Mesothelial cell of epicardium (in vitro differentiated cells): ENCODE measurements at regions not wholly inside any gene's neighbourhood (a gene's known extent, or its start where the extent isn't known, plus 50 kb on each side); places are given as distances from the start of the nearest gene placed in this dataset.

Experiments used
- DNase-seq, 2 experiments: peaks; one replicate each; pipeline ENCODE4 v3.0.0; 2021; ENCODE audit warnings: low spot score in 2 of 2; ENCODE audit not compliant: unreplicated experiment in 2 of 2
- H3K27ac Mint-ChIP-seq: 2 replicates; pipeline ENCODE4 v1.8.0; 2021; ENCODE audit warnings: mixed read lengths
- H3K27me3 Mint-ChIP-seq: 2 replicates; pipeline ENCODE4 v1.8.0; 2021; ENCODE audit warnings: low read depth, mixed read lengths
- H3K36me3 Mint-ChIP-seq: 2 replicates; pipeline ENCODE4 v1.8.0; 2021; ENCODE audit warnings: mixed read lengths
- H3K4me1 Mint-ChIP-seq: 2 replicates; pipeline ENCODE4 v1.8.0; 2021; ENCODE audit warnings: mixed read lengths
- H3K4me3 Mint-ChIP-seq: 2 replicates; pipeline ENCODE4 v1.8.0; 2021; ENCODE audit warnings: mild to moderate bottlenecking, moderate library complexity, mixed read lengths
- H3K9me3 Mint-ChIP-seq: 2 replicates; pipeline ENCODE4 v1.8.0; 2021; ENCODE audit warnings: mixed read lengths
- CTCF ChIP-seq: fragments of 200-600 bp; sonication (generic); IDR thresholded peaks from one replicate; pipeline ENCODE4 v1.5.0; 2021; ENCODE audit warnings: antibody characterized with exemption; ENCODE audit not compliant: unreplicated experiment

- peak in 1 of 2 experiments; percentile 31 for DNase-seq
- no peak overlapping the region for H3K27ac Mint-ChIP-seq
- TF ChIP-seq CTCF, result no peak
These were observed 305.7 kb downstream of the MATN1 start for GRCh38 chr1:30417701-30418046.

DNA sequence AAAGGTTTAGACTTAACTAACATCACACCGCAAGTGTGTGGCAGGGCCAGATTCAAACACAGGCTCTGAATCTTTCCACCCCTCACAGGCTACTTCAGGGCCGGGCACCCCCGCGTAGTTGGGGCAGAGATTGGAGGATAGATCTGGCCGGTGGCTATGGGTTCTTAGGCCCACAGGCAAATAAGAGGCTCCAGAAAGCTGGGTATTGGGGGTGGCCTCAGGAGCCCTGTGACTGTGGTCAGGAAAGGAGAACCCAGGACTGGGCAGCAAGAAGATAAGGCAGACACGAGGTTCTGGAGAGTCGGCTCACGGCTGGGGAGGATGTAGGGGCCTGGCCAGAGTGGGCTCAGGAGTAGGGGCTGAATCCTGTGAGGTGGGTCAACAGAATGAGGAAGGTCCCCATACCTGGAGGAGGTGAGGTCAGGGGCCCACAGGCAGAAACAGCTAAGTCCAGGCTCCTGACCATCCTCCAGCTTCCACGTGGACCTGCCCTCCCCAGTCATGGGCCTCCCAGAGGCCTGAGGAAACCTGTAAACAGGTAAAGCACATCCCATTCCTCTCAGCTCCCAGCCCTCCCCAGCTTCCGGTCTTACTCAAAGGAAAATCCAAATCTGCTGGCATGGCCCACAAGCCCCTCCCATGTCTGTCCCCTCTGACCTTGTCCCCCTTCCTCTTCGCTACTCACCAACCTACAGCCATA is 306.2 kb downstream of the MATN1 start:
- peak in 1 of 2 experiments; percentile 27 for DNase-seq
- Mint-ChIP-seq H3K4me1 (peaks cover 18% of the 10 kb centered on the region), H3K27ac (no peak overlapping the region), H3K36me3 (no peaks in the 10 kb centered on the region), H3K4me3 (no peak overlapping the region), H3K9me3 (no peaks in the 10 kb centered on the region), H3K27me3 (peaks cover 3% of the 10 kb centered on the region)
- TF ChIP-seq CTCF, result no peak

More at GRCh38 chr1:30417701-30418046, 305.7 kb downstream of the MATN1 start:
- Mint-ChIP-seq H3K4me3 (no peak overlapping the region), H3K4me1 (peaks cover 18% of the 10 kb centered on the region), H3K36me3 (no peaks in the 10 kb centered on the region), H3K9me3 (no peaks in the 10 kb centered on the region), H3K27me3 (peaks cover 3% of the 10 kb centered on the region)

GRCh38 chr1:30416221-30416820 is 307.1 kb downstream of the MATN1 start:
- no peak for TF ChIP-seq CTCF
- Mint-ChIP-seq H3K4me3 (no peak overlapping the region), H3K27ac (no peak overlapping the region), H3K27me3 (peaks cover 7% of the 10 kb centered on the region), H3K36me3 (no peaks in the 10 kb centered on the region), H3K9me3 (no peaks in the 10 kb centered on the region), H3K4me1 (peaks cover 25% of the 10 kb centered on the region)
- DNase-seq, result peak in 1 of 2 experiments; percentile 27

GRCh38 chr1:30415171-30415940 is 308.0 kb downstream of the MATN1 start:
- H3K4me3 Mint-ChIP-seq, result no peak overlapping the region
- TF ChIP-seq CTCF, result no peak
- peaks cover 29% of the 10 kb centered on the region for H3K4me1 Mint-ChIP-seq
- no peak for DNase-seq
- H3K9me3 Mint-ChIP-seq, result no peaks in the 10 kb centered on the region
- no peaks in the 10 kb centered on the region for H3K36me3 Mint-ChIP-seq
- no peak overlapping the region for H3K27ac Mint-ChIP-seq
- H3K27me3 Mint-ChIP-seq, result peaks cover 5% of the 10 kb centered on the region

GRCh38 chr1:30414851-30415165 is 308.6 kb downstream of the MATN1 start:
- H3K4me3 Mint-ChIP-seq, result no peak overlapping the region
- no peak overlapping the region for H3K27ac Mint-ChIP-seq
- no peaks in the 10 kb centered on the region for H3K9me3 Mint-ChIP-seq
- H3K36me3 Mint-ChIP-seq, result no peaks in the 10 kb centered on the region
- H3K4me1 Mint-ChIP-seq, result peaks cover 26% of the 10 kb centered on the region
- TF ChIP-seq CTCF, result no peak
- peak in 1 of 2 experiments; percentile 33 for DNase-seq
- peaks cover 5% of the 10 kb centered on the region for H3K27me3 Mint-ChIP-seq
